ENCODE measurements at regions not wholly inside any gene's neighbourhood (a gene's known extent, or its start where the extent isn't known, plus 50 kb on each side); places are given as distances from the start of the nearest gene placed in this dataset.

- DNase-seq: no peak
- TF ChIP-seq CTCF (IDR thresholded peaks at IDR 0.05; ENCODE audit: unreplicated experiment): no peak
- Mint-ChIP-seq H3K9me3 (ENCODE audit: low read depth, unreplicated experiment) (no peaks in the 10 kb centered on the region), H3K4me1 (ENCODE audit: low read depth, unreplicated experiment) (peaks cover 10% of the 10 kb centered on the region), H3K4me3 (ENCODE audit: low read depth, unreplicated experiment) (no peak overlapping the region), H3K27ac (ENCODE audit: unreplicated experiment) (peak overlapping the region; percentile 14), H3K36me3 (ENCODE audit: insufficient read depth, unreplicated experiment) (no peaks in the 10 kb centered on the region), H3K27me3 (ENCODE audit: unreplicated experiment) (no peaks in the 10 kb centered on the region)
- CTCF ChIA-PET: no interaction called here
- BruUV-seq (replicated peaks): no TSS peak
- intact Hi-C loops (cut with micrococcal nuclease; ENCODE audit: unreplicated experiment): no loop called here
Measured at GRCh38 chrX:36577006-36577405, 431.2 kb upstream of the FAM47C start.

- intact Hi-C loops (cut with micrococcal nuclease; ENCODE audit: unreplicated experiment): no loop called here
- H3K4me3 Mint-ChIP-seq (ENCODE audit: low read depth, unreplicated experiment): no peak overlapping the region
- TF ChIP-seq CTCF (IDR thresholded peaks at IDR 0.05; ENCODE audit: unreplicated experiment): no peak
- H3K9me3 Mint-ChIP-seq (ENCODE audit: low read depth, unreplicated experiment): no peaks in the 10 kb centered on the region
- CTCF ChIA-PET: no interaction called here
- H3K4me1 Mint-ChIP-seq (ENCODE audit: low read depth, unreplicated experiment): peaks cover 10% of the 10 kb centered on the region
- no peak for DNase-seq
- H3K27ac Mint-ChIP-seq (ENCODE audit: unreplicated experiment): no peak overlapping the region
- no peaks in the 10 kb centered on the region for H3K36me3 Mint-ChIP-seq (ENCODE audit: insufficient read depth, unreplicated experiment)
- no TSS peak for BruUV-seq (replicated peaks)
- H3K27me3 Mint-ChIP-seq (ENCODE audit: unreplicated experiment): no peaks in the 10 kb centered on the region
Measured at GRCh38 chrX:36581030-36581429, 427.1 kb upstream of the FAM47C start.

- BruUV-seq (replicated peaks): no TSS peak
- TF ChIP-seq CTCF (IDR thresholded peaks at IDR 0.05; ENCODE audit: unreplicated experiment): no peak
- intact Hi-C loops (cut with micrococcal nuclease; ENCODE audit: unreplicated experiment): no loop called here
- no peak for DNase-seq
- no peak overlapping the region for H3K4me3 Mint-ChIP-seq (ENCODE audit: low read depth, unreplicated experiment)
- no peaks in the 10 kb centered on the region for H3K4me1 Mint-ChIP-seq (ENCODE audit: low read depth, unreplicated experiment)
- no peaks in the 10 kb centered on the region for H3K9me3 Mint-ChIP-seq (ENCODE audit: low read depth, unreplicated experiment)
- no peaks in the 10 kb centered on the region for H3K36me3 Mint-ChIP-seq (ENCODE audit: insufficient read depth, unreplicated experiment)
- H3K27me3 Mint-ChIP-seq (ENCODE audit: unreplicated experiment): no peaks in the 10 kb centered on the region
- no peak overlapping the region for H3K27ac Mint-ChIP-seq (ENCODE audit: unreplicated experiment)
- CTCF ChIA-PET: no interaction called here
Measured at GRCh38 chrX:36583674-36584073, 424.5 kb upstream of the FAM47C start.

GRCh38 chrX:36609616-36610585 is 398.3 kb upstream of the FAM47C start:
- peak; percentile 45 for DNase-seq
- Mint-ChIP-seq H3K27ac (ENCODE audit: unreplicated experiment) (peak overlapping the region; percentile 83), H3K4me1 (ENCODE audit: low read depth, unreplicated experiment) (peaks cover 32% of the 10 kb centered on the region), H3K9me3 (ENCODE audit: low read depth, unreplicated experiment) (no peaks in the 10 kb centered on the region), H3K4me3 (ENCODE audit: low read depth, unreplicated experiment) (peak overlapping the region; percentile 52), H3K27me3 (ENCODE audit: unreplicated experiment) (no peaks in the 10 kb centered on the region), H3K36me3 (ENCODE audit: insufficient read depth, unreplicated experiment) (no peaks in the 10 kb centered on the region)
- intact Hi-C loops (cut with micrococcal nuclease; ENCODE audit: unreplicated experiment): no loop called here
- CTCF ChIA-PET: no interaction called here
- no peak for TF ChIP-seq CTCF (IDR thresholded peaks at IDR 0.05; ENCODE audit: unreplicated experiment)
- BruUV-seq (replicated peaks): no TSS peak

Measured in Calu3 (cell line).